ENCODE measurements at regions not wholly inside any gene's neighbourhood (a gene's known extent, or its start where the extent isn't known, plus 50 kb on each side); places are given as distances from the start of the nearest gene placed in this dataset.

DNA sequence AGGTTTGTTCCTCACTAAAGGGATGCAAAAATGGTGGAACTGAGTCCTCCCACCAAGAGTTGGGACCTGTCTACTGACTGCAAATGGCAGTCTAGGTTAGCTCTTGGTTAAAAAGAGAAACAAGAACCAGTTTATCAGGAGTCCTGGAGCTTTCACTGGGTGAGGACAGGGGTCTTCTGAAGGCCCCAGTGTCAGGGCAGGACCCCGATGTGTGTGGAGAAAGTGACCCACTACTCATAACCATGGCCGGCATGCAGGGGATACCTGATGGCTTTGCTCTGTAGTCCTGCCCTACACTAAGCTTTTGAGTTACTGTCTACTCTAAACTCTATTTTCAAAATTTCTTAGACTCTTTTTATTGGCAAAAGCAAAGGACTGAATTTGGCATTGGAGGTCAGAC is 220.5 kb downstream of the ANKRD60 start (continued):
- TF ChIP-seq STAT1 (IDR thresholded peaks at IDR 0.05; ENCODE audit: unreplicated experiment), result no peak

DNA sequence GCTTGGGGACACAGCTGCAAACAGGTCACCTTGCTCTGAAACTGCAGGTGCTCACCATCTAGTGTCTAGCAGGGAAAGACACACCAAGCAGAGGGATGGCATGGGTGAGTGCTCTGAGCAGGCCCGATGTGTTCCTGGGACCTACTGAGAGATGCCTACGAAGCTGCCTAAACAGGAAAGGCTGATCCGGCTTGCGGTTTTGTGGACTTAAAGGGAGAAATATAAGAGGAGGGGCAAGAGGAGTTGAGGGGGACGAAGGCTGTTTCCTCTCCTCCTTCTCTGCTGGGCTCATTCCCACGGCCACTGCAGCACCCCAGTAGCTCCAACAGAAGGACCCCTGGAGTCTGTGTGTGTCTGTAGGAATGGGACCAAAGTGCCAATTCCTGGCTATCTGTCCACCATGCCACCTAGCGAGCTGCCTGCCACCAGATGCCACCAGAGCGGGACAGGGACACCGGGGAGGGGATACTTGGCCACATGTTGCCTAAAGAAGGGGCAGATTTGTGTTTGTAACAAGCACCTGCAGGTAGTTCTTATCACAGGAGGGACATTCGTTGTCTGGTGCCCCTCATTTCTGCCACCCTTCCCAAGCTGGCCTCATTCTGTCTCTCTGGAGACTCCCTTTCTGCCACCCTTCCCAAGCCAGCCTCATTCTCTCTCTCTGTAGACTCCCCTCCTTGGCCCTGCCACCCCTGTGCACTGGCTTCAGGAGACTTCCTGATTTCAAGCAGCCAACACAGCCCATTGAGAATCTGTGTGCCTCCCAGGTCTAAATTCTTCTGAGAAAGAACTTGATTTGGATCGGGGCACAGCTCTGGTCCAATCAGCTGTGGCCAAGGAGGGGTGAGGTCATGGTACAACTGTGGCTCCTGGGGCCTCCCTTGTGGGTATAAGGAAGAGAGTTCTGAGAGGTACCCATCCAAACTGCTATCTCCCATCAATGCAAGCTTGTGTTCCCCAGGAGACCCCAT is 221.8 kb downstream of the ANKRD60 start:
- H2AFZ ChIP-seq, result no peak overlapping the region
- ATAC-seq (no peak), DNase-seq (ENCODE audit: low spot score) (no peak)
- Mint-ChIP-seq H3K27ac (no peak overlapping the region), H3K27me3 (ENCODE audit: insufficient read depth, low read depth, poor library complexity) (peaks cover 10% of the 10 kb centered on the region), H3K36me3 (ENCODE audit: low read depth) (no peaks in the 10 kb centered on the region), H3K4me1 (no peaks in the 10 kb centered on the region), H3K9me3 (peaks cover 4% of the 10 kb centered on the region; the same call in 2 of the 3 replicates), H3K4me3 (no peak overlapping the region)
- H3F3A ChIP-seq (replicated peaks; ENCODE audit: low read depth), result no peaks in the 10 kb centered on the region
- TF ChIP-seq EZH2phosphoT487 (IDR thresholded peaks at IDR 0.05; ENCODE audit: unreplicated experiment), result no peak
- TF ChIP-seq NANOG (IDR thresholded peaks at IDR 0.05; ENCODE audit: borderline replicate concordance), result no peak
- TF ChIP-seq, protein P1, sequence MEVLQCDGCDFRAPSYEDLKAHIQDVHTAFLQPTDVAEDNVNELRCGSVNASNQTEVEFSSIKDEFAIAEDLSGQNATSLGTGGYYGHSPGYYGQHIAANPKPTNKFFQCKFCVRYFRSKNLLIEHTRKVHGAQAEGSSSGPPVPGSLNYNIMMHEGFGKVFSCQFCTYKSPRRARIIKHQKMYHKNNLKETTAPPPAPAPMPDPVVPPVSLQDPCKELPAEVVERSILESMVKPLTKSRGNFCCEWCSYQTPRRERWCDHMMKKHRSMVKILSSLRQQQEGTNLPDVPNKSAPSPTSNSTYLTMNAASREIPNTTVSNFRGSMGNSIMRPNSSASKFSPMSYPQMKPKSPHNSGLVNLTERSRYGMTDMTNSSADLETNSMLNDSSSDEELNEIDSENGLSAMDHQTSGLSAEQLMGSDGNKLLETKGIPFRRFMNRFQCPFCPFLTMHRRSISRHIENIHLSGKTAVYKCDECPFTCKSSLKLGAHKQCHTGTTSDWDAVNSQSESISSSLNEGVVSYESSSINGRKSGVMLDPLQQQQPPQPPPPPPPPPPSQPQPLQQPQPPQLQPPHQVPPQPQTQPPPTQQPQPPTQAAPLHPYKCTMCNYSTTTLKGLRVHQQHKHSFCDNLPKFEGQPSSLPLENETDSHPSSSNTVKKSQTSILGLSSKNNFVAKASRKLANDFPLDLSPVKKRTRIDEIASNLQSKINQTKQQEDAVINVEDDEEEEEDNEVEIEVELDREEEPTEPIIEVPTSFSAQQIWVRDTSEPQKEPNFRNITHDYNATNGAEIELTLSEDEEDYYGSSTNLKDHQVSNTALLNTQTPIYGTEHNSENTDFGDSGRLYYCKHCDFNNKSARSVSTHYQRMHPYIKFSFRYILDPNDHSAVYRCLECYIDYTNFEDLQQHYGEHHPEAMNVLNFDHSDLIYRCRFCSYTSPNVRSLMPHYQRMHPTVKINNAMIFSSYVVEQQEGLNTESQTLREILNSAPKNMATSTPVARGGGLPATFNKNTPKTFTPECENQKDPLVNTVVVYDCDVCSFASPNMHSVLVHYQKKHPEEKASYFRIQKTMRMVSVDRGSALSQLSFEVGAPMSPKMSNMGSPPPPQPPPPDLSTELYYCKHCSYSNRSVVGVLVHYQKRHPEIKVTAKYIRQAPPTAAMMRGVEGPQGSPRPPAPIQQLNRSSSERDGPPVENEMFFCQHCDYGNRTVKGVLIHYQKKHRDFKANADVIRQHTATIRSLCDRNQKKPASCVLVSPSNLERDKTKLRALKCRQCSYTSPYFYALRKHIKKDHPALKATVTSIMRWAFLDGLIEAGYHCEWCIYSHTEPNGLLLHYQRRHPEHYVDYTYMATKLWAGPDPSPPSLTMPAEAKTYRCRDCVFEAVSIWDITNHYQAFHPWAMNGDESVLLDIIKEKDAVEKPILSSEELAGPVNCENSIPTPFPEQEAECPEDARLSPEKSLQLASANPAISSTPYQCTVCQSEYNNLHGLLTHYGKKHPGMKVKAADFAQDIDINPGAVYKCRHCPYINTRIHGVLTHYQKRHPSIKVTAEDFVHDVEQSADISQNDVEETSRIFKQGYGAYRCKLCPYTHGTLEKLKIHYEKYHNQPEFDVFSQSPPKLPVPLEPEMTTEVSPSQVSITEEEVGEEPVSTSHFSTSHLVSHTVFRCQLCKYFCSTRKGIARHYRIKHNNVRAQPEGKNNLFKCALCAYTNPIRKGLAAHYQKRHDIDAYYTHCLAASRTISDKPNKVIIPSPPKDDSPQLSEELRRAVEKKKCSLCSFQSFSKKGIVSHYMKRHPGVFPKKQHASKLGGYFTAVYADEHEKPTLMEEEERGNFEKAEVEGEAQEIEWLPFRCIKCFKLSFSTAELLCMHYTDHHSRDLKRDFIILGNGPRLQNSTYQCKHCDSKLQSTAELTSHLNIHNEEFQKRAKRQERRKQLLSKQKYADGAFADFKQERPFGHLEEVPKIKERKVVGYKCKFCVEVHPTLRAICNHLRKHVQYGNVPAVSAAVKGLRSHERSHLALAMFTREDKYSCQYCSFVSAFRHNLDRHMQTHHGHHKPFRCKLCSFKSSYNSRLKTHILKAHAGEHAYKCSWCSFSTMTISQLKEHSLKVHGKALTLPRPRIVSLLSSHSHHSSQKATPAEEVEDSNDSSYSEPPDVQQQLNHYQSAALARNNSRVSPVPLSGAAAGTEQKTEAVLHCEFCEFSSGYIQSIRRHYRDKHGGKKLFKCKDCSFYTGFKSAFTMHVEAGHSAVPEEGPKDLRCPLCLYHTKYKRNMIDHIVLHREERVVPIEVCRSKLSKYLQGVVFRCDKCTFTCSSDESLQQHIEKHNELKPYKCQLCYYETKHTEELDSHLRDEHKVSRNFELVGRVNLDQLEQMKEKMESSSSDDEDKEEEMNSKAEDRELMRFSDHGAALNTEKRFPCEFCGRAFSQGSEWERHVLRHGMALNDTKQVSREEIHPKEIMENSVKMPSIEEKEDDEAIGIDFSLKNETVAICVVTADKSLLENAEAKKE (CRISPR knock-in tag; IDR thresholded peaks at IDR 0.05), result no peak
- TF ChIP-seq, protein P2, sequence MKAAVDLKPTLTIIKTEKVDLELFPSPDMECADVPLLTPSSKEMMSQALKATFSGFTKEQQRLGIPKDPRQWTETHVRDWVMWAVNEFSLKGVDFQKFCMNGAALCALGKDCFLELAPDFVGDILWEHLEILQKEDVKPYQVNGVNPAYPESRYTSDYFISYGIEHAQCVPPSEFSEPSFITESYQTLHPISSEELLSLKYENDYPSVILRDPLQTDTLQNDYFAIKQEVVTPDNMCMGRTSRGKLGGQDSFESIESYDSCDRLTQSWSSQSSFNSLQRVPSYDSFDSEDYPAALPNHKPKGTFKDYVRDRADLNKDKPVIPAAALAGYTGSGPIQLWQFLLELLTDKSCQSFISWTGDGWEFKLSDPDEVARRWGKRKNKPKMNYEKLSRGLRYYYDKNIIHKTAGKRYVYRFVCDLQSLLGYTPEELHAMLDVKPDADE (IDR thresholded peaks at IDR 0.05), result no peak
- TF ChIP-seq ZNF331 (CRISPR knock-in tag; IDR thresholded peaks at IDR 0.05; ENCODE audit: low read depth), result no peak
- no peak for TF ChIP-seq EZH2 (IDR thresholded peaks at IDR 0.05; ENCODE audit: low read depth, unreplicated experiment)
- no peak for TF ChIP-seq JUNB (IDR thresholded peaks at IDR 0.05; ENCODE audit: unreplicated experiment)
- TF ChIP-seq POLR2AphosphoS5 (IDR thresholded peaks at IDR 0.05; ENCODE audit: low read depth), result no peak
- no peak for TF ChIP-seq STAT1 (IDR thresholded peaks at IDR 0.05; ENCODE audit: unreplicated experiment)
- TF ChIP-seq ZNF114 (CRISPR knock-in tag; IDR thresholded peaks at IDR 0.05), result no peak
- no peak for TF ChIP-seq CREB1 (CRISPR knock-in tag; IDR thresholded peaks at IDR 0.05; ENCODE audit: low read depth)
- H3K4me1 ChIP-seq (ENCODE audit: insufficient read depth), result no peaks in the 10 kb centered on the region
- no peaks in the 10 kb centered on the region for H3K79me2 ChIP-seq (replicated peaks; ENCODE audit: insufficient read depth)
- H3K4me3 ChIP-seq, result no peak overlapping the region
- H3K9me2 ChIP-seq (ENCODE audit: insufficient read depth), result no peaks in the 10 kb centered on the region
- no peaks in the 10 kb centered on the region for H4K20me1 ChIP-seq (replicated peaks; ENCODE audit: insufficient read depth)
- no peaks in the 10 kb centered on the region for H3K36me3 ChIP-seq (ENCODE audit: insufficient read depth)
- H3K4me2 ChIP-seq, result no peak overlapping the region
- no peaks in the 10 kb centered on the region for H3K27me3 ChIP-seq (ENCODE audit: insufficient read depth)
- no peak overlapping the region for H3K27ac ChIP-seq (ENCODE audit: low read depth)
